ENCODE measurements at regions not wholly inside any gene's neighbourhood (a gene's known extent, or its start where the extent isn't known, plus 50 kb on each side); places are given as distances from the start of the nearest gene placed in this dataset.

DNA sequence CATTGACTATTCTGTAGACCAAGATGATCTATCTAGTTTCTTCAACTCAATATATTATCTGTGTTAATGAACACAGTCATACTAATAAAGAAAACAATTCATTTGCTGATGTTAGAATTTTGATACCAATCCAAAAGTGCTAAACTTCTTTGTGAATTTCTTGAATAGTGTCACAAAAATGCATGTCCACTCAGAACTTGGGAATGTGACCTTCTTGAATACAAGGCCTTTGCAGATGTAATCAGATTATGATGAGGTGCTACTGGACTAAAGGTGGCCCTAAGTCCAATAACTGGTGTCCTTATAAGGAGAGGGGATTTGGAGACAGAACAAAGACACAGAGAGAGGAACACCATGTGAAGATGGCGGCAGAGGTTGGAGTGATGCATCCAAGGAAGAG is 305.8 kb upstream of the ZP4 start:
- DNase-seq (ENCODE audit: low spot score) = no peak

DNA sequence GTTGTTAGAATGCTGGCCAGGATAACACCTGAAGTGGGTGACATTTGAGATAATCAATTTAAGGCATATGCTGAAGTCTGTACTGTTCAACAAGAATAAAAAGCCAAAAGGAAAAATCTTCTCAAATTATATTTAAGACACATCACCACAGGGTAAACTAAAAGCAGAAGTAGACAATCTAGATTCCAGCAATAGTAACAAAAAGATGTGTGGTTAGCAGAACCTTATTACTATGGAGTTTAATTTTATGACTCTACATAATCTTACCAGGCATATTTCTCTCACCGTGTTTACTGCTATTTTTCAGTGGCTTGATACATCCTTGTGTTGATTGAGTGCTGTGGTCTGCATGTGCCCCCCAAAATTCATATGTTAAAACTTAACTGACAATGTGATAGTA is 300.4 kb upstream of the ZP4 start:
- no peak for DNase-seq (ENCODE audit: low spot score)

DNA sequence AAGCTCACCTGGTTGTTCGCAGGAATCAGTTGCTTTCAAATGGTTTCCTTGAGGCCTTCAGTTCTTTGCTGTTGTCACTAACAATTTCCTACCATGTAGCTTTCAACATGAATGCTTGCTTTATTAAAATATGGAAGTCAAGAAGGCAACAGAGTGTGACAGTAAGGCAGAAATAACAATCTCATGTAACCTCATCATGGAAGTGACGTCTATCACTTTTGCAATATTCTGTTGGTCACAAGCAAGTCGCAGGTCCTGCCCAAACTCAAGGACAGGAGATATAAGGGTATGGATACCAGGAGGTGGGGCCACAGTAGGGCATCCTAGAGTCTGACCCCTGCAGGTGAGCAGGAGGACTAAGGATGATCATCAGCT is 296.8 kb upstream of the ZP4 start:
- DNase-seq (ENCODE audit: low spot score) = no peak

DNA sequence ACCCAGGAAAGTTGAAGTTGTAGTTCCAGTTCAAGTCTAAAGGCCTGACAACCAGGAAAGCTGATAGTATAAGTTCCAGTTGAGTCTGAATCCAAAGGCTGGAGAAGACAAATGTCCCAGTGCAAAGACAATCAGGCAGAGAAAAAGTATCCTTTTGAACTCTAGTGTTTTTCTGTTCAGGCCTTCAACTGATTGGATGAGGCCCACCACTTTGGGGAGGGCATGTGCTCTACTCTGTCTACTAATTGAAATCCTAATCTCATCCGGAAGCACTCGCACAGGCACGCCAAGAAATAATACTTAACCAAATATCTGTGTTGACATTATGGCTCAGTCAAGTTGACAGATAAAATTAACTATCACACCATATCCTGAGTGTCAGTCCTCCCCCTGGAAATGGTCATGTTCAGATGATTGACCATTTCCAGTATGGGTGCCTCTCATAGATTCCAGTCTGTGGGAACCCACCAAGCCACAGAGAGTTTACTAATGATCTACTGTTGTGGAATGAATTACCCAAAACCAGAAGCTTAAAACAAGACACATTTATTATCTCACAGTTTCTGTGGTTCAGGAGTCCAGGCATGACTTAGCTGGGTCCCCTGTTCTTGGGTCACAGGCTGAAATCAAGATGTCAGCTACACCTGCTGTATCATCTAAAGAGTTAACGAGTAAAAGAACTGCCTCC is 296.3 kb upstream of the ZP4 start:
- no peak for DNase-seq (ENCODE audit: low spot score)

DNA sequence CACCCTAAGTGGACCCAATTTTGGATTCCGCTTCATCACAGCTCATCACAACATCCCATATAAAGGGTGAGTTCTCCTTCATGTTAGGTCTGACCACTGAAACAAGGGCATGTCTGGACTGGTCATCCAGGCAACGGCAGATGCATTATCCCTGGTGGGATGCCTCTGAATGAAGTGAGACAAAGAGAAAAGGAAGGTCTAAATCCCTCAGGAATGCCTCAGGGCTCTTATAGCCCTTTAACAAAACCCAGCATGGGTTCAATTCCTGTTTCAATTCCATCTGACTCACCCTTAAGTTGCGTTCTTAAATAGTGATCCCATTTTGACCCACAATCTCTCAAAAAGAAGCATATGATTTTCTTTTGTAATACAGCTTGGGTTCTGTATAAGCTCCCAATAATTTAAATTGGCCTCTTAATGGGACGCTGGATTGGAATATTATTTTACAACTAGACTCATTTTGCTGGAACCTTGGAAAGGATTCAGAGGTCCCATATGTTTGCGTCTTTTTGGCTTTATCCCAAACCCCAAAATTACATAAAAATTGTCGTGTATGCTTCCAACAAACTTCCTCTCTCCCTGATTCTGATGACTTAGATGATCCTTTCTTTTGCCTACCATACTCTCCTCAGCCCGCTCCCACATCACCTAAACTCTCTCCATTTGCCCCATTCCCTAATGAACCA is 287.4 kb upstream of the ZP4 start:
- no peak for DNase-seq (ENCODE audit: low spot score)

DNA sequence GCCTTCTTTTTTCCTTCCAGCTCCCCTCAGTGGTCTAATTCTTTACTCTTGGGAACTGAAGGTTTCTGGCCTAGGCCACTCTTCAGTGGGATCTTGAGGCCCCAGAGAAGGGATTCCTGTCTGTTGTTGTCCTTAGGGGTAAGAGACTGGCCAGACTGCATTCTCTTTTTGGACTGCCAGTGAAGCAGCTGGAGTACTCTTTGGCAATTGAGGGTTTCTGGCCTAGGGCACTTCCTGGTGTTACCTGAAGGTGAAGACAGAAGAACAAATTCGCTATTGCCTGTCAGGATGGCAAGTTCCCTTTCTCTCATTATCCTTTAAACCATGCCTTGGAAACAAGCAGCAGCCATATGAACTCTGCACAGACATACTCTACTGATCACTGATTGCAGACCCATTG is 286.6 kb upstream of the ZP4 start:
- no peak for DNase-seq (ENCODE audit: low spot score)

DNA sequence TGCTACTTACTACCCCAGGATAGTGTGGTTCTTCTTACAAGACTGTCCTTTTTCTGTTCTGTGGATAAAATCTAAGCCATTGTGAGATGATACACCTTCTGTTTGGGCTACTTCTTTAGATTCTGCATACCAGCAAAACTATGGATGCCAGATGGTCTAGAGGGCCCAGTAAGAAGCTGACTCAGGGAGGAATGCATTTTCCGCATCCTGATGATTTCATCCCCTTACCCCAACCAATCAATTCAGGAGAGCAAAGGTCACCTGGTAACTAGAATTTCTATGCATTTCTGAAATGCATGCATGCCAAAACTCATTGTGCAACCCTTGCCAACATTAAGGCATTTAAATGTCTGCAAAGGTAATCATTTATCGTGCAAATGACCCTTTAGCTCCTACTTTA is 285.7 kb upstream of the ZP4 start:
- no peak for DNase-seq (ENCODE audit: low spot score)

DNA sequence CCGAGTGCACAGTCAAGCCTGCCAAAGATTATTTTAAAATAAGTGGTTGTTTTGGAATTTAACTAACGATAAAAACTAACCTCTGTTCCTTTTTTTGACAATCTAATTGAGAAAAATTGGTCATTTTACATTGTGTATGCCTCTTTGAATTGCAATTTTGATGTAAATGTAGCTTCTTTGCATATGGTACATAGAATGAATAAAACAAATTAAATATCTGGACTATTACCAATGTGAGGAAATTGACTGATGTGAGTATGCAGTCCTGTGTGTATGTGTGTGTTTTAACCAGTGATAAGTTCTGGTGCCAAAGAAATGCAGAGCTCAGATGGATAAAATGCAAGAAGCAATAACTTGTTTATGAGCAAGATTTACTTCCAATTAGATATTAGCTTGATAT is 281.3 kb upstream of the ZP4 start:
- no peak for DNase-seq (ENCODE audit: low spot score)

DNA sequence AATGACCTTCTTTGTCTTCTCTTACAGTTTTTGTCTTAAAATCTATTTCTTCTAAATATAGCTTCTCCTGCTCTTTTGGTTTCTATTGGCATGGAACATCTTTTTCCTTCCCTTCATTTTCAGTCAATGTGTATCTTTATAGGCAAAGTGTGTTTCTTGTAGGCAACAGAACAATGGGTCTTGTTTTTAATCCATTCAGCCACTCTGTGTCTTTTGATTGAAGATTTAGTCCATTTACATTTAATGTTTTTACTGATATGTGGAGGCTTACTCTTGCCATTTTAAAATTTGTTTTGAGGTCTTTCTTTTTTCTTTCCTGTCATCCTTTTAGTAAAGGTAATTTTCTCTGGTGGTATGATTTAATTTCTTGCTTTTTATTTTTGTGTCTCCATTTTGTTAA is 271.2 kb upstream of the ZP4 start:
- no peak for DNase-seq (ENCODE audit: low spot score)

DNA sequence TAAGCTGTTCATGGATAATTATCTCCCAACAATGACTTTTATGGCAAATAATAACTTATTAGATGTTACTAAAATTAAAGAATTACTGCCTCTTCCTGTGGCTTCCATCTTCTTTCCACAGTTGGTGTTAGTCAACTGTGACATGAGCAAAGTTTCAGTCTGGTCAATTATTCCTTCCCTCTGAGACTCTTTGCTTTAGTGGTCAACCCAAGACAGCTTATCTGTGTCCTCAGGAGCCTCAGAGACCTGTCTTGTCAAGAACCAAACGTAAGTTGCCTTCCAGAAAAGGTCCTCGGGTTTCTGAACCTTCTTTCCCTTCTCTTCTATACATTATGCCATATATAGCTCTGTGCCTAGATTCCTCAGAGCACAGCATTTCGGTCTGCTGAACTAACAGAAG is 263.2 kb upstream of the ZP4 start:
- DNase-seq (ENCODE audit: low spot score) = no peak

DNA sequence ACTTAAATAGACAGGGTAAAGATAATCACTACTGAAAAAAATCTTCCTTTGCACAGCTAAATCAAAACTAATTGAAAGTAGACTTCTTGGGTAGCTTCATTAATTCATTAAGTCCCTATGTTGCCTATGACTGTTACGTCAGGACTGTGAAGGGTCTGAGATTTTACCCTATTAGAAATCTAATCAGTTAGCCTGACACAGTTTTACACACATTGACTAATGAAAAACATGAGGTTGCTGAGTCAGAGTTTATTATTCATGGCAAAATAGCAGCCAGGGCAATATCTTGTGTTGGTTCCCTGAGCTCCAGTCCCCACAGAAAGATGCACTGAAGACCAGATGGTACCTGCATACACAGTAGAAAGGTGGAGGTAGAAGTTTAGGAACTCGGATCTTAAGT is 262.5 kb upstream of the ZP4 start:
- DNase-seq (ENCODE audit: low spot score) = no peak

DNA sequence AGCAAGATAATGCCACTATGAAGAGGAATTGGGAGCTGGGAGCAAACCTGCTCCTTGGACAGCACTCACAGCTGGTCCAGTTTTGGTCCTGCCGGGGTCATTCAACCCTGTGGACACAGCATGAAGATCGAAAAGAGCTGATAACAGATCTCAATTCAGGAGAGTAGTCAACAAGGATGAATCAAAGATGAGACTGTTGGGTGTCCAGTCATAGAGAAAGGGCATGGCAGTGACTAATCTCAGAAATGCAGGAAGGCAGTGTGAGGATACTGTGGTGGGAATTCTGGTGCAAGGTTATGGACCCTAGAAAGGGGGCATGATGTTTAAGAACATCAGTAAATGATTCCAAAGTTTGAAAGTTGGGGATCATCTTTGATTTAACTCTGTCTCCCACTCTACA is 261.4 kb upstream of the ZP4 start:
- no peak for DNase-seq (ENCODE audit: low spot score)

DNA sequence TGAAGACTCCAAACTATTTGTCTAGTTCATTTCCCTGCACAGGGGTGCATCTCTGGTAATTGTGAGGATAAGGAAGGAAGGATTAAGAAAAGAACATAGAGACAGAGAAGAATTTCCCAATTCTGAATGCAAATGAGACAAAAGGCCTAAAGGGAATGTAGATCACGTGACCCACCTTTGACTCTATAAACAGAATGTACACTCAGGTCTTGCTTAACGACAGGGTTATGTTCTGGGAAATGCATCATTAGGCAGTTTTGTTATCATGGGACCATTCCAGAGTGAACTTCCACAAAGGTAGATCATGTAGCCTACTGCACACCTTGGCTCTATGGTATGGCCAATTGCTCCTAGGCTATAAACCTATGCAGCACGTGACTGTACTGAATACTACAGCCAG is 252.3 kb upstream of the ZP4 start:
- DNase-seq (ENCODE audit: low spot score) = no peak

DNA sequence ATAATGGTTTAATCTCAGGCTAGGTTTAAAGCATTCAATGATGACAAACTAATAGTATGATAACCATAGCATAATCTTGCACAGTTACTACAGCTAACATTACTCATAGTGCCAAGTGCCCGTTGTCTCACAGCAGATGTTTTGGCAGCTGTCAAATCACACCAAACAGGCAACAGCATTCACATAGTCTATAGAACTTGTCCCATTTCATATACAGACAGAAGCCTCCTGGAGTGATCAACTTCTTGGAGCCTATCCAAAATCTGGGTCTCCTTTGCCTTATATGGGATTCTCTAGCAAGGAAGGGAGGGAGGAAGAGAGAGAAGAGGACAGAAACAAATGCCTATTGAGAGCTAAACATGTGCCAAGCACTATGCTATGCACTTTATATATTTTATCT is 250.6 kb upstream of the ZP4 start:
- no peak for DNase-seq (ENCODE audit: low spot score)

DNA sequence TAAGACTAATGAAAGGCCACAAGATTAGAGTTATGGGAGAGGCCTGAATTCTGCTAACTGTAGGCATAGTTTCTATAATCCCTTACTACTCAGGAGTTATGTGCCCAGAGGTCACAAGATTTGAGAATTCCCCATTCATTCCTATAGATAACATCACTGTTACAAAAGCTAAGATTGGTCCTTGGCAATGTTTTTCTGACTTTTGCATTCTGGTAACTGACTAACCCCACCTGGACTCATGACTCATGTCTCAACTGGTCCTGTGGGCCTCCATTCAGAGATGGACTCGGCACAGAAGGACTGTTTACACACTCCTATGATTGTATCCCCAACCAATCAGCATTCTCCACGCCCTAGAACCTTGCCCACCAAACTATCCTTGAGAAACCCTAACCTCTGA is 249.0 kb upstream of the ZP4 start:
- DNase-seq (ENCODE audit: low spot score) = no peak

DNA sequence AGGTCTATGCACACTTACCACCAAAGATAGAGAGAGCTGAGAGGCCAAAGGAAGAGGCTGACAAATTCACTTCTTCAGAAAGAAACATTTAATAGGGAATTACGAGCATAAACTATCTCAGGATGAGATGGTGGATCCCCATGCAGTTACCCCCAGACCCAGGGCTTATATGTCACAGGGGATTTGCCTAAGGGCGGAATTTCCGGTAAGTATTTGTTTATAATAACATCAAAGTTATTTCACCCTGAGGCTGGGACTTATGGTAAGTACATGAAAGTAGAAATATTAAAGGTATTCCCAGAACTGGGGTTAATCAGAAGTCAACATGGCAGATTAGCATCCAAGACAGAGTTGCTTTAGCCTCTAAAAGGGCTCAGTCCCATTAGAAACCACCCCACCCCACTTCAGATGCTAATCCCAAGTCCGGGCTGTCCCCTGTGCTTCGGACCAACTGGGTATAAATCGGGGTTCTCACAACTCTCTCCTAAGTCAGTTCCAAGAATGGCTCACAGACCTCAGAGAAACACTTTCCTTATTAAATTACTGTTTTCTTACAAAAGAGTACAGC is 247.4 kb upstream of the ZP4 start:
- no peak for DNase-seq (ENCODE audit: low spot score)

DNA sequence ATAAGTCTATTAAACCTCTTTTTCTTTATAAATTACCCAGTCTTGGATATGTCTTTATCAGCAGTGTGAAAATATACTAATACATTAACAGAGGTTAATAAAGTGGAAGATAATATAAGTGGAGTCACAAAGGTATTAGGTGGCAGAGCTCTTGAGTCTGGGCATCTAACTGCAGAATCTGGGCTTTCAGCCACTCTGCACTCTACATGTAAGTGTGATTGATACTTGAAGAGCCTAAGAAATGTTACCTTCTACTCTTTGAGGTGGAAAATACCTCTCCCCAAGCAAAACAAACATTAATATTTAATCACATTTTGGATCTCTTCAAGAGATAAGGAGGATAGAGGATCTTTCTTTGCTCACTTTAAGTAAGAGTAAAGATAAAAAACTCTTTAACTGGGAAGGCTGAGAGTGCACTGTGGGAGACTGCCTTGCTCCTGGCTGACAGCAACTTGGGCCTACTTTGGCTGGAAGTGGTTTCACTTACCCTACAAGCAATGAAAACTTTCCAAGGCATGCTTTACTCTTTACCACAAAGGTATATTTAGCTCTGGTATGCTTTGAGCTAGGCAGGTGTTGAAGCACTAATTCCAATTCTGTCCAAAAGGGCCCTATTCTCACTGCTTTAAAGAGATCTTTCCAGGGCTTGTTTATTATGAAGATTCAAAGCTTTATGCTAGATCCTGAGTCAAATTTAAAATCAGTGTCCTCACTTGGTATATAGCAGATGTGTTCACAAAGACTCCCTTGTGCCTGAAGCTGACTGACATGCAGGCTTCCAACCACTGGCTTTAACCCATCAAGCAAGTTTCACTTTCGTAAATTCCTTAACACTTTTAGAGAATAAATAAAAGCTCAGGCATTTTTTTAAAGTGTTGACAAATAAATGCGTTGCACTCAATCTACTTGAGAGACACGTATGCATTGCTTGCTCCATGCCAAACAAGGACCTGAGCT is 245.3 kb upstream of the ZP4 start:
- no peak for DNase-seq (ENCODE audit: low spot score)

DNA sequence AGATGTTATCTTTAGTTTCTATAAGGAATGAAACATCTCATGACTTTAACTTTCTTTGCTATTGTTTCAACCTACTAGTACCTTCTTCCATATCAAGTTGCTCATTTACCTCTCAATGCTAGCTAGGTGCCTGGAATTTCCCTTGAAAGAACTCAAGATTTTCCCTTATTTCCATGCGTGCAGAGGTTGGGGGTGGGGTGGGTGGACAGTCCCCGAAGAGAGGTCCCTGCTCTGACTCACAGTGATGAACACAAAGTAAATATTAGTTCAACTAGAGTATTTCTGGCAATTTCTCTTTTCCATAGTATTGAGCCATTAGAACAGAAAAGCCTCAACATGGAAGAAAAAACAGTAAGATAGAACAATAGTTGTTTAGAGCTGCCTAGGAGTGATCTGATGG is 239.0 kb upstream of the ZP4 start:
- DNase-seq (ENCODE audit: low spot score) = no peak

DNA sequence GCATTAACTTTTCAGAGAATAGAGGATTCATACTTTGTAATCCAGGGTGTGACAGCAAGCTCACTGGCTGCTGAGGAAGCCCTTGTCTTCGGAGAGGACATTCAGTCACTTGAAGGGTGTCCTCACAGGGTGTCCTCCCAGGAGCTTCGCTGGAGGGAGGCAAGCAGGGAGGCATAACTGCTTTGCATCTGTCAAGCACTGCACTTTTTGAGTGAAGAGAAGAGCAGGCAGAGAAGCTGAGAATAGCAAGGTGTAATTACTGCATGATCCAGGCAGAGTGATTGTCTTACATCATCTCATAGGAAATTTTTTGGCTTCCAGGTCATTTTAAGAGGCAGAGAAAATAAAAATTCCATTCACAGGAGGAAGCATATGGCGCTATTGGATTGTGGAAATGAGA is 232.5 kb upstream of the ZP4 start:
- DNase-seq (ENCODE audit: low spot score) = no peak

DNA sequence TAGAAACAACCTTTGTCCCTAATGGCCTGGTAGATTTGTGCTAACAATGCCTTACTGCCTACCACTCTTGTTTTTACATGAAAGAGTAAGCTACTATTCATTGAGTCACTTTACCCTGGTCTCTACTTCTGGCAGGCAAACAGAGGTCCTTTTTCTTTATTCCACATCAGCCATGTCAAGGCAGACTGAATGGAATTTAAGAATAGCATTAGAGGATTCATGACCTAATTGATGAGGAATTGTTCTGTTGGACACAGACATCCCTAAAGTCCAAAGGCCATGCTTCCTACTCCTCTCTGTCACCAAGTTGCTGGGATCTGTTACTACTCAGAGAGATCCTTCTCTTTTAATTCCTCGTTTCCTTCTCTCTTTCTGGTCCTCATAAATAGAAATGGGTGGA is 229.1 kb upstream of the ZP4 start:
- DNase-seq (ENCODE audit: low spot score) = no peak

DNA sequence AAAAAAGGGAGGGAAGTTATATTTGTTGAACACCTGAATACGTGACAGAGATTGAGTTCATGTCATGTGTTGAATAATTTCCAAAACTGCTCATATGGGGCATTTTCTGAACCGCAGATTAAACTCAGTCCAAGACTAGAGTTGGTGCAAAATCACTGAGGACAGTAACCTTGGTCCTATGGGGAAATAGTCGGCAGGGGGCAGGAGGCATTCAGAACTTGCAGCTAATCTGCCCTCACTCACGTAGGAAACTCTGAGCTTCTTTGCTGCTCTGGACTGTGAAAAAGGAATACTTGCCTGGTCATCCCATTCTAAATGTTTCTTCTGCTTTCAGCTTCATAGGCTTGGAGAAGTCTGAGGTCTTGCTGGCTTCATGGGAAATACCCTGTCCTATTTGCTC is 228.3 kb upstream of the ZP4 start:
- DNase-seq (ENCODE audit: low spot score) = no peak

DNA sequence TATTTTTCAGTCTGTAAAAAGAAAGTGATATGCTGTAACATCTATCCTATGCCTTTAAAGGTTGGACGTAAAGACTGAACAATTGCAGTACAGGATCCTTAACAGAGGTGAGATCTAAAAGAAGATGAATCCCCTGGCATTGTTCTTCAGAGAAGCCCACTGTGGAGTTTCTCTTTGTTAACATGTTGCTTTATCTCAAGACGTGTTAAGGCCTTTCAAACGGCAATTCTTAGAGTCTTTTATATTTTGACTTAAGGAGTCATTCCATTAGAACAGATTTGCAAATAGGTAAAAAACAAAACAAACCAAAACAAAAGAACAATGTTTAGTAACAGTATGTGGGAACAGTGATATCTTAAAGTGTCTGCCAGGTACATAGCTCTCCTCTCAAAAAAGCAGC is 225.1 kb upstream of the ZP4 start:
- no peak for DNase-seq (ENCODE audit: low spot score)

Measured in LoVo (cell line).